Stomach (tissue), 8 donors: ENCODE measurements at regions not wholly inside any gene's neighbourhood (a gene's known extent, or its start where the extent isn't known, plus 50 kb on each side); places are given as distances from the start of the nearest gene placed in this dataset.

Experiments used
- DNase-seq, 2 donors: peaks; one replicate each; pipeline versions ENCODE4 v3.0.0 to v3.0.0-alpha.2; 2013 to 2019
- H3K27ac ChIP-seq, 5 donors: fragments of 200-600 bp in 4 of 5; sonication (generic) in 4 of 5; one replicate each; pipeline ENCODE4 v1.5.1; 2013 to 2019; ENCODE audit warnings: mild to moderate bottlenecking in 1 of 5, moderate library complexity in 1 of 5
- H3K27me3 ChIP-seq, 3 donors: fragments of 200-600 bp; sonication (generic); one replicate each; pipeline ENCODE4 v1.5.1; 2017 to 2019; ENCODE audit warnings: mixed run types in 1 of 3
- H3K36me3 ChIP-seq, 4 donors: fragments of 200-600 bp; sonication (generic); 1 replicate in 3 of 4; 2 replicates in 1 of 4; pipeline ENCODE4 v1.5.1; 2016 to 2019
- H3K4me1 ChIP-seq, 4 donors: fragments of 200-600 bp; sonication (generic); one replicate each; pipeline ENCODE4 v1.5.1; 2016 to 2019
- H3K4me3 ChIP-seq, 4 donors: fragments of 200-600 bp; sonication (generic) in 3 of 4; one replicate each; pipeline ENCODE4 v1.5.1; 2016 to 2019; ENCODE audit warnings: mild to moderate bottlenecking in 1 of 4
- H3K9me3 ChIP-seq, 4 donors: fragments of 200-600 bp; sonication (generic); one replicate each; pipeline ENCODE4 v1.5.1; 2016 to 2019
- CTCF ChIP-seq, 7 experiments: fragments of 450-650 bp in 4 of 7; fragments of 200-600 bp in 3 of 7; sonication (generic) in 3 of 7; IDR thresholded peaks; one replicate each; pipeline ENCODE4 v1.5.1; 2016 to 2019; ENCODE audit warnings: antibody characterized with exemption in 7 of 7, control low read depth in 2 of 7, mild to moderate bottlenecking in 1 of 7
- EP300 ChIP-seq: sonication (generic); formaldehyde crosslinking; IDR thresholded peaks from one replicate; pipeline ENCODE4 v1.6.1; 2017; ENCODE audit warnings: antibody characterized with exemption
- POLR2A ChIP-seq, 4 donors: fragments of 450-650 bp; IDR thresholded peaks; one replicate each; pipeline ENCODE4 v1.6.1; 2016; ENCODE audit warnings: antibody characterized with exemption in 4 of 4, control low read depth in 2 of 4, mild to moderate bottlenecking in 1 of 4, moderate library complexity in 1 of 4
- POLR2AphosphoS5 ChIP-seq, 3 donors: sonication (generic); formaldehyde crosslinking; IDR thresholded peaks; one replicate each; pipeline ENCODE4 v1.6.1; 2016; ENCODE audit warnings: antibody characterized with exemption in 3 of 3
- WGBS, 5 donors: extraction: QIAGEN DNeasy Blood & Tissue Kit in 3 of 5; methylation state at CpG; one replicate each; pipeline versions ENCODE4 v1.1.5 to v1.1.7; 2013 to 2018; 5-methylcytosine and 5-hydroxymethylcytosine counted together
- intact Hi-C: fragments of 100-400 bp; cut with DNase I; formaldehyde crosslinking; loops from one replicate; pipeline ENCODE4 v1.15.1; 2023; ENCODE audit warnings: low total_unique reads
- donor health status: healthy with polysubstance abuse.
- donor health status: Bipolar disorder and iron deficiency.
- donor health status: healthy.

- DNase-seq = no peak
- Histone ChIP-seq H3K36me3 (no peaks in the 10 kb centered on the region), H3K4me1 (peaks cover 0 to 15% (median 10%) of the 10 kb centered on the region in 4 donors), H3K27ac (no peak overlapping the region), H3K27me3 (no peaks in the 10 kb centered on the region), H3K9me3 (no peaks in the 10 kb centered on the region), H3K4me3 (no peak overlapping the region)
- no peak for TF ChIP-seq POLR2A (IDR thresholded peaks at IDR 0.05)
- TF ChIP-seq EP300 = no peak
- no peak for TF ChIP-seq POLR2AphosphoS5 (IDR thresholded peaks at IDR 0.05)
- 75 to 84% (median 81%) methylated on average over 3 of the region's 3 CpGs for WGBS, 5 donors
- intact Hi-C loops = no loop called here
Observed at GRCh38 chr13:33526718-33527117, 241.2 kb upstream of the STARD13 start.

GRCh38 chr13:33528896-33529295, 243.3 kb upstream of the STARD13 start:
- WGBS, 5 donors = 80 to 95% (median 87%) methylated on average over 2 of the region's 2 CpGs
- H3K4me3 ChIP-seq = no peak overlapping the region
- H3K27me3 ChIP-seq = no peaks in the 10 kb centered on the region
- H3K27ac ChIP-seq = no peak overlapping the region
- no peaks in the 10 kb centered on the region for H3K36me3 ChIP-seq
- peaks cover 0 to 11% (median 6%) of the 10 kb centered on the region in 4 donors for H3K4me1 ChIP-seq
- intact Hi-C loops = no loop called here
- no peak for DNase-seq
- no peak for TF ChIP-seq POLR2A (IDR thresholded peaks at IDR 0.05)
- H3K9me3 ChIP-seq = no peaks in the 10 kb centered on the region

- TF ChIP-seq POLR2AphosphoS5 (IDR thresholded peaks at IDR 0.05) = no peak
- TF ChIP-seq POLR2A (IDR thresholded peaks at IDR 0.05) = no peak
- TF ChIP-seq EP300 = no peak
- no peak for TF ChIP-seq CTCF (IDR thresholded peaks at IDR 0.05)
- intact Hi-C loops = no loop called here
Observed at GRCh38 chr13:33531484-33531883, 245.9 kb upstream of the STARD13 start.

GRCh38 chr13:33535061-33535460, 249.5 kb upstream of the STARD13 start:
- no peaks in the 10 kb centered on the region for H3K36me3 ChIP-seq
- no peaks in the 10 kb centered on the region for H3K9me3 ChIP-seq
- TF ChIP-seq CTCF (IDR thresholded peaks at IDR 0.05) (no peak), EP300 (no peak), POLR2AphosphoS5 (IDR thresholded peaks at IDR 0.05) (no peak), POLR2A (IDR thresholded peaks at IDR 0.05) (no peak)
- H3K27me3 ChIP-seq = no peaks in the 10 kb centered on the region
- peak overlapping the region in 1 of 5 donors; percentile 36 for H3K27ac ChIP-seq
- H3K4me1 ChIP-seq = peaks cover 0 to 26% (median 12%) of the 10 kb centered on the region in 4 donors
- H3K4me3 ChIP-seq = no peak overlapping the region
- intact Hi-C loops = no loop called here
- WGBS, 5 donors = 80 to 92% (median 91%) methylated on average over 4 of the region's 4 CpGs
- no peak for DNase-seq

More at GRCh38 chr13:33531484-33531883, 245.9 kb upstream of the STARD13 start:
- no peaks in the 10 kb centered on the region for H3K27me3 ChIP-seq
- H3K36me3 ChIP-seq = no peaks in the 10 kb centered on the region
- H3K9me3 ChIP-seq = no peaks in the 10 kb centered on the region
- H3K4me3 ChIP-seq = no peak overlapping the region
- DNase-seq = no peak
- H3K4me1 ChIP-seq = peaks cover 0 to 3% (median 1%) of the 10 kb centered on the region in 4 donors
- H3K27ac ChIP-seq = no peak overlapping the region

GRCh38 chr13:33536601-33537000, 251.0 kb upstream of the STARD13 start:
- TF ChIP-seq POLR2A (IDR thresholded peaks at IDR 0.05) = no peak
- TF ChIP-seq CTCF (IDR thresholded peaks at IDR 0.05) = no peak
- no peak for TF ChIP-seq EP300
- no peak for TF ChIP-seq POLR2AphosphoS5 (IDR thresholded peaks at IDR 0.05)
- peaks cover 6 to 37% (median 23%) of the 10 kb centered on the region in 4 donors for H3K4me1 ChIP-seq
- 20 to 42% (median 38%) methylated on average over 2 of the region's 2 CpGs for WGBS, 5 donors
- intact Hi-C loops = no loop called here
- peak overlapping the region in 1 of 4 donors; percentile 3 for H3K4me3 ChIP-seq
- peak overlapping the region in 4 of 5 donors; percentile 64 to 98 (median 73) for H3K27ac ChIP-seq
- DNase-seq = no peak
- no peaks in the 10 kb centered on the region for H3K27me3 ChIP-seq
- H3K9me3 ChIP-seq = no peaks in the 10 kb centered on the region
- no peaks in the 10 kb centered on the region for H3K36me3 ChIP-seq
